Neural progenitor cell (in vitro differentiated cells): ENCODE measurements at regions not wholly inside any gene's neighbourhood (a gene's known extent, or its start where the extent isn't known, plus 50 kb on each side); places are given as distances from the start of the nearest gene placed in this dataset.

ENCODE experiments used
- DNase-seq: peaks from one replicate; pipeline ENCODE4 v3.0.0-alpha.2; 2016; ENCODE audit warnings: low spot score
- H2AFZ ChIP-seq: fragments of 200-600 bp; sonication (generic); replicated peaks from 2 replicates; pipeline ENCODE4 v1.6.1; 2016; ENCODE audit warnings: antibody characterized with exemption
- H3F3A ChIP-seq: fragments of 200-600 bp; sonication (generic); 2 replicates; pipeline ENCODE4 v1.6.1; 2016; ENCODE audit warnings: antibody characterized with exemption, low read depth
- H3K27ac ChIP-seq: fragments of 200-600 bp; sonication (generic); 2 replicates; pipeline ENCODE4 v1.5.1; 2016; ENCODE audit warnings: mild to moderate bottlenecking
- H3K27me3 ChIP-seq: fragments of 200-600 bp; sonication (generic); 2 replicates; pipeline ENCODE4 v1.6.1; 2016; ENCODE audit warnings: mild to moderate bottlenecking, moderate library complexity
- H3K36me3 ChIP-seq: fragments of 200-600 bp; sonication (generic); 2 replicates; pipeline ENCODE4 v1.5.1; 2016
- H3K4me1 ChIP-seq: fragments of 200-600 bp; sonication (generic); 2 replicates; pipeline ENCODE4 v1.6.1; 2016; ENCODE audit warnings: mixed run types
- H3K4me2 ChIP-seq: fragments of 200-600 bp; sonication (generic); 2 replicates; pipeline ENCODE4 v1.6.1; 2016
- H3K4me3 ChIP-seq: fragments of 200-600 bp; sonication (generic); 2 replicates; pipeline ENCODE4 v1.5.1; 2016
- H3K79me2 ChIP-seq: fragments of 200-600 bp; sonication (generic); 2 replicates; pipeline ENCODE4 v1.6.1; 2016; ENCODE audit warnings: low read depth
- H3K9ac ChIP-seq: fragments of 200-600 bp; sonication (generic); 2 replicates; pipeline ENCODE4 v1.6.1; 2016
- H3K9me3 ChIP-seq: fragments of 200-600 bp; sonication (generic); 2 replicates; pipeline ENCODE4 v1.5.1; 2016; ENCODE audit warnings: low read depth
- H4K20me1 ChIP-seq: fragments of 200-600 bp; sonication (generic); 2 replicates; pipeline ENCODE4 v1.6.1; 2016; ENCODE audit warnings: low read depth
- H3K27ac Mint-ChIP-seq: 3 replicates; pipeline ENCODE4 v1.8.0; 2021; ENCODE audit warnings: mixed read lengths
- H3K27me3 Mint-ChIP-seq: 2 replicates; pipeline ENCODE4 v1.8.0; 2022; ENCODE audit warnings: low read depth, mild to moderate bottlenecking, inconsistent platforms, moderate library complexity, mixed read lengths; ENCODE audit not compliant: insufficient read depth
- H3K36me3 Mint-ChIP-seq: 3 replicates; pipeline ENCODE4 v1.8.0; 2021; ENCODE audit warnings: mixed read lengths
- H3K4me1 Mint-ChIP-seq: 3 replicates; pipeline ENCODE4 v1.8.0; 2021; ENCODE audit warnings: mixed read lengths
- H3K4me3 Mint-ChIP-seq: 3 replicates; pipeline ENCODE4 v1.8.0; 2021; ENCODE audit warnings: mild to moderate bottlenecking, moderate library complexity, mixed read lengths
- H3K9me3 Mint-ChIP-seq: 3 replicates; pipeline ENCODE4 v1.8.0; 2020; ENCODE audit warnings: mixed read lengths
- EZH2 ChIP-seq: fragments of 200-600 bp; sonication (generic); IDR thresholded peaks from 2 replicates; pipeline ENCODE4 v1.6.1; 2017; ENCODE audit warnings: antibody characterized with exemption, mild to moderate bottlenecking, moderate library complexity
- EZH2phosphoT487 ChIP-seq: fragments of 200-600 bp; sonication (generic); IDR thresholded peaks from 2 replicates; pipeline ENCODE4 v1.6.1; 2017; ENCODE audit warnings: antibody characterized with exemption
- TF ChIP-seq, protein P1 (sequence below): fragments of 200-600 bp; sonication (generic); IDR thresholded peaks from 2 replicates; pipeline ENCODE4 v1.5.1; 2017; ENCODE audit warnings: antibody characterized with exemption, mild to moderate bottlenecking

DNA sequence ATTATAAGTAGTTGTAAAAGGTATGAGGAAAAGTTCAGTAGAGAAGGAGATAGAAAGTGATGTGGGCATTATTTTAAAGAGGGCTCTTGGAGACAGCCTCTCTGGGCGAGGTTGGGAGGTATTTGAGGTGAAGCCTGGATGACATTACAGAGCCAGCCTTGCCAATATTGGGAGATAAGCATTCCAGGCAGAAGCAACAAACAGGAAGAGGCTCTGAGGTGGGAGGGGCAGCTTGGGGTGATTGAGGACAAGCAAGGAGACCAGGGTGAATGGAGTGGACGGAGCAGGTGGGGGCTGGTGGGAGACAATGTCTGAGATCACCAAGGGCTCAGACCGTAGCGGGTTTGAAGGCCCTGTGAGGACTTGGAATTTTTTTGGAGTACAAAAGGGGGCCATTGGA lies 87.3 kb downstream of the DYRK2 start:
- no peaks in the 10 kb centered on the region for H3F3A ChIP-seq
- H3K9ac ChIP-seq, result no peak overlapping the region
- DNase-seq, result no peak
- H3K36me3 ChIP-seq, result no peaks in the 10 kb centered on the region
- H3K4me1 ChIP-seq, result peaks cover 4% of the 10 kb centered on the region
- TF ChIP-seq, protein P1, sequence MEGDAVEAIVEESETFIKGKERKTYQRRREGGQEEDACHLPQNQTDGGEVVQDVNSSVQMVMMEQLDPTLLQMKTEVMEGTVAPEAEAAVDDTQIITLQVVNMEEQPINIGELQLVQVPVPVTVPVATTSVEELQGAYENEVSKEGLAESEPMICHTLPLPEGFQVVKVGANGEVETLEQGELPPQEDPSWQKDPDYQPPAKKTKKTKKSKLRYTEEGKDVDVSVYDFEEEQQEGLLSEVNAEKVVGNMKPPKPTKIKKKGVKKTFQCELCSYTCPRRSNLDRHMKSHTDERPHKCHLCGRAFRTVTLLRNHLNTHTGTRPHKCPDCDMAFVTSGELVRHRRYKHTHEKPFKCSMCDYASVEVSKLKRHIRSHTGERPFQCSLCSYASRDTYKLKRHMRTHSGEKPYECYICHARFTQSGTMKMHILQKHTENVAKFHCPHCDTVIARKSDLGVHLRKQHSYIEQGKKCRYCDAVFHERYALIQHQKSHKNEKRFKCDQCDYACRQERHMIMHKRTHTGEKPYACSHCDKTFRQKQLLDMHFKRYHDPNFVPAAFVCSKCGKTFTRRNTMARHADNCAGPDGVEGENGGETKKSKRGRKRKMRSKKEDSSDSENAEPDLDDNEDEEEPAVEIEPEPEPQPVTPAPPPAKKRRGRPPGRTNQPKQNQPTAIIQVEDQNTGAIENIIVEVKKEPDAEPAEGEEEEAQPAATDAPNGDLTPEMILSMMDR, result no peak
- TF ChIP-seq EZH2 (no peak), EZH2phosphoT487 (no peak)
- no peaks in the 10 kb centered on the region for H3K36me3 Mint-ChIP-seq
- H2AFZ ChIP-seq, result no peak overlapping the region
- peaks cover 2% of the 10 kb centered on the region for H3K9me3 Mint-ChIP-seq
- H3K4me2 ChIP-seq, result no peak overlapping the region
- no peak overlapping the region for H3K27ac Mint-ChIP-seq
- no peak overlapping the region for H3K4me3 ChIP-seq
- H3K79me2 ChIP-seq, result no peaks in the 10 kb centered on the region
- no peak overlapping the region for H3K4me3 Mint-ChIP-seq
- no peak overlapping the region for H3K27ac ChIP-seq
- no peaks in the 10 kb centered on the region for H4K20me1 ChIP-seq
- no peaks in the 10 kb centered on the region for H3K9me3 ChIP-seq
- H3K27me3 Mint-ChIP-seq, result peaks cover 5% of the 10 kb centered on the region
- peaks cover 4% of the 10 kb centered on the region for H3K4me1 Mint-ChIP-seq
- no peaks in the 10 kb centered on the region for H3K27me3 ChIP-seq

DNA sequence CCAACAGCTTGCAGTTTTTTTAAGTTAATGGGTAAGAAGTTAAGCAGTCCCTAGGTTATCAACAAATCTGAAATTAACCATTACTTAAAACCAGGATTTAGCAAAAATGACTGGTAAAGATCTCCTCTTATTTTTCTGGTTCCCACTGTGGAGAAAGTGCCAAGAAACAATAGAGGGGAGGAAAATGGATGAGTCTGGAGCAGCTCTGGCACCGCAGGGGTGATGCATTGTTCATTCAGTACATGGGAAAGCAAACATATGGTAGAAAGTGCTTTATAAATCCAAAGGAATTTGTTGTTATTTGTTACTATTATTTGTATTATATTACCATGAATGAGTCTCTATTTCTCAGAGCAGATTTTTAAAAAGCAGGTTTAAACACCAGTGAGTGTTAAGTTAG lies 92.2 kb downstream of the DYRK2 start:
- Mint-ChIP-seq H3K4me3 (no peak overlapping the region), H3K27me3 (peaks cover 5% of the 10 kb centered on the region), H3K4me1 (peaks cover 14% of the 10 kb centered on the region), H3K27ac (no peak overlapping the region), H3K9me3 (no peaks in the 10 kb centered on the region), H3K36me3 (no peaks in the 10 kb centered on the region)
- Histone ChIP-seq H4K20me1 (no peaks in the 10 kb centered on the region), H3K36me3 (no peaks in the 10 kb centered on the region), H2AFZ (no peak overlapping the region), H3K27me3 (no peaks in the 10 kb centered on the region), H3K4me1 (peaks cover 6% of the 10 kb centered on the region), H3K79me2 (no peaks in the 10 kb centered on the region), H3K27ac (no peak overlapping the region), H3K4me3 (no peak overlapping the region), H3K9ac (no peak overlapping the region), H3K4me2 (no peak overlapping the region), H3F3A (no peaks in the 10 kb centered on the region), H3K9me3 (no peaks in the 10 kb centered on the region)
- peak; percentile 57 for DNase-seq
- TF ChIP-seq EZH2 (no peak), EZH2phosphoT487 (no peak)
- TF ChIP-seq, protein P1, result no peak

DNA sequence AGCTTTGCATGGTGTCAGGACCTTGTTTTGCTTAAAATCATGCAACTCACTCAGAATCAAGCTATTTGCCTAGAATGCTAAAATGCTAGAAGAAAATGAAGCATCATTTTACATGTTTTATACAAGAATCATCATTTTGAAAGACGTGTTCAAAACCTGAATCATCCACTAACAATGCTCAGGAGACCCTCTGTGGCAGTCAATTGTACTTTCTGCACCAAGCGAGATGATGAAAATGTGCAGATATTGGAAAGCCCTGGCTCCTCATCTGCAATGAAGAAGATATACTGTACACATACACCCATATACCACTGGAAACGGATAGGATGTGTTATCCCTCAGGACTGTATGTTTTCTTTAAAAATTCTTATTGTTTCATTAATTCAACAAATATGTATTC lies 92.7 kb downstream of the DYRK2 start:
- no peak overlapping the region for H3K27ac ChIP-seq
- peaks cover 14% of the 10 kb centered on the region for H3K4me1 Mint-ChIP-seq
- DNase-seq, result no peak
- H3K27me3 Mint-ChIP-seq, result peaks cover 5% of the 10 kb centered on the region
- H3K27me3 ChIP-seq, result no peaks in the 10 kb centered on the region
- no peaks in the 10 kb centered on the region for H3K36me3 ChIP-seq
- H3K4me3 Mint-ChIP-seq, result no peak overlapping the region
- H3K27ac Mint-ChIP-seq, result no peak overlapping the region
- no peaks in the 10 kb centered on the region for H3F3A ChIP-seq
- H3K4me1 ChIP-seq, result peaks cover 6% of the 10 kb centered on the region
- H3K36me3 Mint-ChIP-seq, result no peaks in the 10 kb centered on the region
- no peak overlapping the region for H3K9ac ChIP-seq
- H3K9me3 Mint-ChIP-seq, result no peaks in the 10 kb centered on the region
- H3K79me2 ChIP-seq, result no peaks in the 10 kb centered on the region
- H2AFZ ChIP-seq, result no peak overlapping the region
- no peaks in the 10 kb centered on the region for H3K9me3 ChIP-seq
- no peak overlapping the region for H3K4me2 ChIP-seq
- no peak overlapping the region for H3K4me3 ChIP-seq
- no peaks in the 10 kb centered on the region for H4K20me1 ChIP-seq
- TF ChIP-seq, protein P1, result no peak
- TF ChIP-seq EZH2phosphoT487 (no peak), EZH2 (no peak)
